Mucosa of descending colon (tissue), 3 donors: ENCODE measurements at regions not wholly inside any gene's neighbourhood (a gene's known extent, or its start where the extent isn't known, plus 50 kb on each side); places are given as distances from the start of the nearest gene placed in this dataset.

ENCODE experiments used
- ATAC-seq: fragments of 200-7000 bp; cut with Tn5 transposase; one replicate; pipeline ENCODE4 v1.9.1; 2020; ENCODE audit warnings: mild to moderate bottlenecking, moderate library complexity
- DNase-seq, 3 donors: peaks; one replicate each; pipeline ENCODE4 v3.0.0-alpha.2; 2020
- H3K36me3 ChIP-seq: fragments of 200-600 bp; one replicate; pipeline ENCODE4 v1.8.0; 2021; ENCODE audit warnings: low read depth, mild to moderate bottlenecking
- H3K4me1 ChIP-seq: fragments of 200-600 bp; one replicate; pipeline ENCODE4 v1.8.0; 2021; ENCODE audit warnings: low read depth, mild to moderate bottlenecking
- H3K4me3 ChIP-seq: fragments of 200-600 bp; one replicate; pipeline ENCODE4 v1.8.0; 2021; ENCODE audit warnings: mild to moderate bottlenecking
- H3K9me3 ChIP-seq: fragments of 200-600 bp; one replicate; pipeline ENCODE4 v1.8.0; 2021; ENCODE audit warnings: mild to moderate bottlenecking
- intact Hi-C, 2 donors: fragments of 100-400 bp; cut with DNase I in 1 of 2; cut with micrococcal nuclease in 1 of 2; formaldehyde crosslinking; loops; one replicate each; pipeline versions ENCODE4 v1.11.0 to v1.11.1; 2022; cut with DNase I, micrococcal nuclease
- TF ChIP-seq, protein P1 (sequence below): fragments of 200-600 bp; IDR thresholded peaks from one replicate; pipeline ENCODE4 v1.8.0; 2022; ENCODE audit warnings: antibody characterized with exemption, mild to moderate bottlenecking
- donor health status: DM: no; HTN: no; CAD: no; lungs with moderate emphysema.
- donor health status: DM: no; HTN: no; CAD: no.
- donor health status: DM: no; HTN: yes; CAD: no.

DNA sequence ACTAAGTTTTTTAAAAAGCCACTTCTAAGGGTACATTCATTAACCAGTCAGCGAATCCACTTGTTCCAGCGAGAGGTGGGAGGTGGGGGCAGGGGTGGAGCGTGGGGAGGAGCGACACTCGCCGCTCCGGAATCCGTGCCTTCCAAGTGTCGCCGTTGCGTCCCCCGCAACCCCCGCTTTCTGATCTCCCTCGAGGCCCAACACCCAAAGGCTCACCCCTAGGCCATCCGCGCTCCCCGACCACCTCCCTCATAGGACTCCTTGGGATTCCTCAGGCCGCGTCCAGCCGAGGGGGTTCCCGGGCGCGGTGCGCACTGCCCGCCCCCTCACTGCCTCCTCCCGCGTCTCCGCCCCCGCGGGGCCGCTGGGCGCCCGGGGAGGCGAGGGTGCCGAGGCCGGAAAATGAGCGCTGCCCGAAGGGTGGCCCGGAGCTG, 108.1 kb upstream of the STOX2 start:
- peak in 2 of 3 donors; percentile 33 to 52 for DNase-seq
- peak; percentile 19 for ATAC-seq
- Histone ChIP-seq H3K36me3 (no peaks in the 10 kb centered on the region), H3K4me3 (peak overlapping the region; percentile 22), H3K9me3 (peaks cover 4% of the 10 kb centered on the region), H3K4me1 (peaks cover 7% of the 10 kb centered on the region)
- intact Hi-C loops: no loop called here
- TF ChIP-seq, protein P1, sequence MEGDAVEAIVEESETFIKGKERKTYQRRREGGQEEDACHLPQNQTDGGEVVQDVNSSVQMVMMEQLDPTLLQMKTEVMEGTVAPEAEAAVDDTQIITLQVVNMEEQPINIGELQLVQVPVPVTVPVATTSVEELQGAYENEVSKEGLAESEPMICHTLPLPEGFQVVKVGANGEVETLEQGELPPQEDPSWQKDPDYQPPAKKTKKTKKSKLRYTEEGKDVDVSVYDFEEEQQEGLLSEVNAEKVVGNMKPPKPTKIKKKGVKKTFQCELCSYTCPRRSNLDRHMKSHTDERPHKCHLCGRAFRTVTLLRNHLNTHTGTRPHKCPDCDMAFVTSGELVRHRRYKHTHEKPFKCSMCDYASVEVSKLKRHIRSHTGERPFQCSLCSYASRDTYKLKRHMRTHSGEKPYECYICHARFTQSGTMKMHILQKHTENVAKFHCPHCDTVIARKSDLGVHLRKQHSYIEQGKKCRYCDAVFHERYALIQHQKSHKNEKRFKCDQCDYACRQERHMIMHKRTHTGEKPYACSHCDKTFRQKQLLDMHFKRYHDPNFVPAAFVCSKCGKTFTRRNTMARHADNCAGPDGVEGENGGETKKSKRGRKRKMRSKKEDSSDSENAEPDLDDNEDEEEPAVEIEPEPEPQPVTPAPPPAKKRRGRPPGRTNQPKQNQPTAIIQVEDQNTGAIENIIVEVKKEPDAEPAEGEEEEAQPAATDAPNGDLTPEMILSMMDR: no peak

DNA sequence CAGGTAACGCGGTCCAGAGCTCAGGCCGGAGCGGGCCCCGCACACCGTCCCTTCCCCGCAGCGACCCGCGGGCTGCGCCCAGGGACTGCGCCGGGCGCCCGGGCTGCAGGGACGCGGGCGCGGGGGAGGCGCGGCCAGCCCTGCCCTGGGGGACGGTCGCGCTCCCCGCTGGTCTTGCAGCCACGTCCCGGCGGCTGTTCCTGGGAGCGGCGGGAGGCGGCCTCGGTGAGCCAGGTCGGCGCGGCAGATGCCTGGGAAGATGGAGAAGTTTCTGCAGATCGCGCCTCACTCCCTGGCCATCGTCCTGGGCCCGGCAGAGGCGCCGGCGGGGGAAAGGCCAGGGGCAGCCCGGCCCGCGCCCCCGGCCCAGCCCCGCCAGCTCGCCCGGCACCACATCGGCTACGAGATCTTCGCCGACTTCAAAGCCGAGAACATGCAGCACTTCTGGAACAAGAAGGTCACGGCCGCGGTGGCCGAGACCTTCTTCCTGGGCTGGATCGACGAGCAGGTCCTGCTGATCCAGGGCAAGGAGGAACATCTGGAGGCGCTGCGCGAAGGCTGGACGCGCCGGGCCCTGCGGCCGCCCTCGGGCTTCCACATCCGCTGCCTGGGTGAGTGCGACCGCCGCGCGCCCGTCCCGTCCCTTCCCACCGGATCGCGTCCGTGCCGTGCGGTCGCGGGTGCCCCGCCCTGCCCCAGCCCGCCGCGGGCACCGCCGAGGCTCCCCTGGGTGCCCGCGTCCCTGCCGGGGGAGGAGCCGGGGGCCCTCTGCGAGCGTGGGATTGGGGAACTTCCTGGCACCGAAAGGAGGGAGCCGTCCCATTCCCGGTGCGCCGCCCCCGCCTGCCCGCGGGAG, 107.4 kb upstream of the STOX2 start:
- ATAC-seq: peak; percentile 73
- intact Hi-C loops: no loop called here
- H3K9me3 ChIP-seq: peaks cover 4% of the 10 kb centered on the region
- peaks cover 7% of the 10 kb centered on the region for H3K4me1 ChIP-seq
- no peaks in the 10 kb centered on the region for H3K36me3 ChIP-seq
- H3K4me3 ChIP-seq: peak overlapping the region; percentile 22
- TF ChIP-seq, protein P1: no peak
- peak in 2 of 3 donors; percentile 37 to 66 for DNase-seq

- DNase-seq: peak in 1 of 3 donors; percentile 23
- intact Hi-C loops: no loop called here
- ATAC-seq: peak; percentile 15
Observed at GRCh38 chr4:183798301-183799253, 106.5 kb upstream of the STOX2 start.

DNA sequence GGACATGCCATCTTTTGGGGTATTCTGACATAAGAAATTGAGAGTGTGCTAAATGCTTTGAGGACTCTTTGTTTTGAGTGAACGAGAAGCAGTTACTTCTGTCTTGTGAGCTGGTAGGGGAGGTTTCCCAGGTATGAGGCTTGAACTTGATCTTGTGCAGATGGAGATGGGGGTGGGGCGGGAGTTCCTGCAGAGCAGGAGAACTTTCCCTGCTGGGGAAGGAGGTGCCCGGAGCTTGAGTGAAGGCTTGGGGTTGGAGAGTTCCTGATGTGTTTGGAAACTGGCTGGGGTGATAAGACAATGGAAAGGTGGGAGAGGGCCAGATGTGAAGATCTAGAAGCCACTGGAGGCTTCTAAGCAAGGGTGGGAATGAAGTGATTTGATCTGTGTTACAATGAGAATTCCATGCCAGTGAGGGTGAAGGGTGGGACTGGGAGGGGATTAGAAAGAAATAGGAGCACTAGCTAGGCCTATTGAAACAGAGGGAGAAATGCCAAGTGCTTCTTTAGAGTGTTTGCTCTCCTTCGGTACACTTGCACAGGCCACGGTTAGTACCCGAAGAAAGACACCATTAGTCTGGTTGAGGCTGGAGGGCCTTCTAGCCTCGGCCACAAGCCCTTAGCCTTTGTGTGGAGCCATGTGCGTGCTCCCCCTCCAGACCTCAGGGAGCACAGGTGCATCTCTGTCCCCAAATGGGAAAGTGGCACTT, 103.5 kb upstream of the STOX2 start:
- no peak for DNase-seq
- Histone ChIP-seq H3K9me3 (no peaks in the 10 kb centered on the region), H3K36me3 (no peaks in the 10 kb centered on the region), H3K4me3 (no peak overlapping the region), H3K4me1 (peaks cover 7% of the 10 kb centered on the region)
- ATAC-seq: no peak
- TF ChIP-seq, protein P1: no peak
- intact Hi-C loops: no loop called here

More at GRCh38 chr4:183798301-183799253, 106.5 kb upstream of the STOX2 start:
- TF ChIP-seq, protein P1: no peak
- Histone ChIP-seq H3K36me3 (no peaks in the 10 kb centered on the region), H3K4me1 (peaks cover 7% of the 10 kb centered on the region), H3K9me3 (peaks cover 4% of the 10 kb centered on the region), H3K4me3 (peak overlapping the region; percentile 22)

DNA sequence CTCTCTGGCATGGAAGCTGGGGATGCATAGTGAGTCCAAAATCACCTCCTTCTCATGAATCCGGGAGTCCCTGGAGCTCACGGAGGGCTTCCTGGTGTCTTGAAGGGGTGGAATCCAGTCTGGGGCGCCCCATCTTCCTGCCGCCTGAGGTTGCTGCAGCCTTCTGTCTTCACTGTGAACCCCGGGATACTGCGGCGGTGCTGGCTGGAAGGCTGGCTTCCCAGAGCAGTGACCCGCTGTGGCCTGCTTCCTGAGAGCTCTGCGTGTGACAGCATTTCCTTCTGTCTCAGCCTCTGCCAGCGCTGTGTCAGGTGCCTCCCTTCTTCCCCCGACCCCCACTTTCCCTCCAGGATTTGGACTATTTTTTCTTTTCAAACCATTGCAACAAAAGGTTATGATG, 98.8 kb upstream of the STOX2 start:
- no peaks in the 10 kb centered on the region for H3K4me1 ChIP-seq
- intact Hi-C loops: no loop called here
- ATAC-seq (no peak), DNase-seq (no peak)
- no peaks in the 10 kb centered on the region for H3K9me3 ChIP-seq
- H3K36me3 ChIP-seq: no peaks in the 10 kb centered on the region
- TF ChIP-seq, protein P1: no peak
- no peak overlapping the region for H3K4me3 ChIP-seq
